Progenitor cell of endocrine pancreas (in vitro differentiated cells): ENCODE measurements at regions not wholly inside any gene's neighbourhood (a gene's known extent, or its start where the extent isn't known, plus 50 kb on each side); places are given as distances from the start of the nearest gene placed in this dataset.

Source experiments
- DNase-seq: peaks from one replicate; pipeline ENCODE4 v3.0.0; 2021; ENCODE audit warnings: low spot score; ENCODE audit not compliant: unreplicated experiment
- H3K27ac Mint-ChIP-seq: 2 replicates; pipeline ENCODE4 v1.8.0; 2021; ENCODE audit warnings: mild to moderate bottlenecking, moderate library complexity, mixed read lengths
- H3K27me3 Mint-ChIP-seq: 2 replicates; pipeline ENCODE4 v1.8.0; 2021; ENCODE audit warnings: mixed read lengths
- H3K36me3 Mint-ChIP-seq: 2 replicates; pipeline ENCODE4 v1.8.0; 2022; ENCODE audit warnings: mixed read lengths; ENCODE audit not compliant: insufficient read depth
- H3K4me1 Mint-ChIP-seq: 2 replicates; pipeline ENCODE4 v1.8.0; 2021; ENCODE audit warnings: low read depth, mixed read lengths
- H3K4me3 Mint-ChIP-seq: 2 replicates; pipeline ENCODE4 v1.8.0; 2021; ENCODE audit warnings: low read depth, mild to moderate bottlenecking, moderate library complexity, mixed read lengths
- H3K9me3 Mint-ChIP-seq: 2 replicates; pipeline ENCODE4 v1.8.0; 2021; ENCODE audit warnings: low read depth, mixed read lengths
- CTCF ChIP-seq: fragments of 200-600 bp; sonication (generic); IDR thresholded peaks from one replicate; pipeline ENCODE4 v1.5.0; 2021; ENCODE audit warnings: antibody characterized with exemption, mild to moderate bottlenecking; ENCODE audit not compliant: unreplicated experiment

DNA sequence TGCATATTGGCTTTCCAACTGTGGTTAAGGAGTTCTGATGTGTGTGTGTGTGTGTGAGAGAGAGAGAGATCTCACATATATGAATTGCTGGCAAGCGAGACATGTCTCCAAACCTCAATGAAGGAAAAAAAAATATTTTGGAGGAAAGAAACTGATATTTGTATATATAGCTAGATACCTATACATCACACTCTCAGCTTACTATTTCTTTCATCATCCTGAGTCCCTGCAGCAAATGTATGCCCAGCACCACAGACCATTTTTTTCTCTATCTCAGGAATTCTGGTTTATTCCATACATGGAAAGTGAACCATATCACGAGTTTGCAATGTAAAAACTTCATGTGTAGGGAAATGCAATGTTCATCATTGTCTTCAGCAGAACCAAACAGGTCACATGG is 68.9 kb downstream of the MTERF1 start:
- no peak overlapping the region for H3K4me3 Mint-ChIP-seq
- no peaks in the 10 kb centered on the region for H3K27me3 Mint-ChIP-seq
- H3K36me3 Mint-ChIP-seq, result no peaks in the 10 kb centered on the region
- H3K27ac Mint-ChIP-seq, result no peak overlapping the region
- no peaks in the 10 kb centered on the region for H3K4me1 Mint-ChIP-seq
- H3K9me3 Mint-ChIP-seq, result no peaks in the 10 kb centered on the region
- no peak for TF ChIP-seq CTCF
- DNase-seq, result no peak

DNA sequence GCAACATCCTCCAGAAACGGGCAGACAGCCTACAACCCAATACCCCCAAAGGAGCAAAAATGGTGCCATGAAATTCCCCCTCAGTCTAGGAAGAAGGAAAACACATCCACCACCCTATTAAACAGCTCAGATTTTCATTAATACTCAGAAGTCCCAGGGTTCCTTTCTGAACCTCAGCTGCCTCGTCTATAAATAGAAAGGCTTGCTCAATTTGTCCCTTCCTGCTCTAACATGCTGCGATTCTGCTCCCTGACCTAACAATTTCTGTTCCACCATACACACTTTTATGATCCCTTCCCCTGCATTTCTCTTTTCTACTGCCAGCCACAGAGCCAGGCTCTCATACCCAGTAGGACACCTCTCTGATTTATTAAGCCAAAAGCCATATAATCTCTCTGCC is 68.1 kb downstream of the MTERF1 start:
- Mint-ChIP-seq H3K4me1 (no peaks in the 10 kb centered on the region), H3K27me3 (no peaks in the 10 kb centered on the region), H3K36me3 (no peaks in the 10 kb centered on the region), H3K27ac (no peak overlapping the region), H3K9me3 (no peaks in the 10 kb centered on the region), H3K4me3 (no peak overlapping the region)
- TF ChIP-seq CTCF, result no peak
- no peak for DNase-seq

- DNase-seq, result no peak
- no peaks in the 10 kb centered on the region for H3K9me3 Mint-ChIP-seq
- no peak overlapping the region for H3K27ac Mint-ChIP-seq
- no peaks in the 10 kb centered on the region for H3K27me3 Mint-ChIP-seq
- H3K4me1 Mint-ChIP-seq, result no peaks in the 10 kb centered on the region
- TF ChIP-seq CTCF, result no peak
- H3K4me3 Mint-ChIP-seq, result no peak overlapping the region
- H3K36me3 Mint-ChIP-seq, result no peaks in the 10 kb centered on the region
These were observed 66.3 kb downstream of the MTERF1 start for GRCh38 chr7:91814189-91814588.
